A549 (cell line): ENCODE measurements at regions not wholly inside any gene's neighbourhood (a gene's known extent, or its start where the extent isn't known, plus 50 kb on each side); places are given as distances from the start of the nearest gene placed in this dataset.

ENCODE experiments used
- ATAC-seq, 2 experiments: fragments of 200-7000 bp in 1 of 2; fragments of >200 bp in 1 of 2; cut with Nextera tagmentation in 1 of 2; cut with Tn5 transposase in 1 of 2; 3 replicates each; pipeline versions ENCODE4 v1.8.0 to v1.9.1; 2018 to 2020; ENCODE audit warnings: mild to moderate bottlenecking in 1 of 2, moderate library complexity in 1 of 2
- CTCF ChIA-PET: fragments of 300-600 bp; sonication (Branson Sonifier 250); formaldehyde crosslinking; extraction: SDS; loops from one replicate; lab custom pipeline; 2021; ENCODE audit warnings: antibody characterized with exemption, inconsistent platforms; lab: Yijun Ruan, JAX
- POLR2A ChIA-PET: fragments of 350-600 bp; formaldehyde crosslinking; extraction: SDS; loops from one replicate; lab custom pipeline; 2021; ENCODE audit warnings: antibody characterized with exemption, inconsistent platforms; lab: Yijun Ruan, JAX
- DNase-seq, 2 experiments: peaks; one replicate each; pipeline versions ENCODE4 v3.0.0 to v3.0.0-alpha.2; 2011 to 2016; ENCODE audit warnings: low read depth in 1 of 2, low spot score in 1 of 2
- FAIRE-seq: peaks from 2 replicates; lab custom pipeline; 2011; peaks lifted over from hg19 to GRCh38; lab: Jason Lieb, UNC
- H3K27ac ChIP-seq, 2 experiments: fragments of >200 bp; sonication (Bioruptor Twin); formaldehyde crosslinking; 3 replicates each; pipeline ENCODE4 v1.5.1; 2016 to 2017
- H3K4me1 ChIP-seq: fragments of >200 bp; sonication (Bioruptor Twin); formaldehyde crosslinking; 3 replicates; pipeline ENCODE4 v1.6.1; 2016
- H3K4me2 ChIP-seq: fragments of >200 bp; sonication (Bioruptor Twin); formaldehyde crosslinking; 3 replicates; pipeline ENCODE4 v1.6.1; 2016
- H3K4me3 ChIP-seq: fragments of >200 bp; sonication (Bioruptor Twin); formaldehyde crosslinking; 3 replicates; pipeline ENCODE4 v1.5.1; 2016
- H3K9me3 ChIP-seq: fragments of >200 bp; sonication (Bioruptor Twin); formaldehyde crosslinking; 3 replicates; pipeline ENCODE4 v1.6.1; 2016
- BCL3 ChIP-seq: fragments of >200 bp; sonication (Bioruptor Twin); formaldehyde crosslinking; IDR thresholded peaks from 3 replicates; pipeline ENCODE4 v1.6.1; 2016
- CBX2 ChIP-seq: fragments of 200-600 bp; sonication (generic); IDR thresholded peaks from 2 replicates; pipeline ENCODE4 v1.6.1; 2016; ENCODE audit warnings: low read depth, mild to moderate bottlenecking, borderline replicate concordance
- CBX8 ChIP-seq: fragments of 200-600 bp; sonication (generic); IDR thresholded peaks from 2 replicates; pipeline ENCODE4 v1.6.1; 2016
- CTCF ChIP-seq: fragments of >200 bp; sonication (Bioruptor Twin); formaldehyde crosslinking; IDR thresholded peaks from 3 replicates; pipeline ENCODE4 v1.5.1; 2016
- EP300 ChIP-seq, 2 experiments: fragments of >200 bp; sonication (Bioruptor Twin); formaldehyde crosslinking; IDR thresholded peaks; 2 replicates in 1 of 2; 3 replicates in 1 of 2; pipeline ENCODE4 v1.6.1; 2016 to 2017
- ESRRA ChIP-seq: fragments of 150-350 bp; IDR thresholded peaks from 2 replicates; pipeline ENCODE4 v1.6.1; 2014; ENCODE audit warnings: mild to moderate bottlenecking, low read length, borderline replicate concordance
- FOSB ChIP-seq: fragments of 250-450 bp; sonication (Bioruptor Pico); IDR thresholded peaks from 2 replicates; pipeline ENCODE4 v1.5.0; 2020; ENCODE audit warnings: mild to moderate bottlenecking, moderate library complexity
- FOXS1 ChIP-seq: fragments of 250-450 bp; sonication (Bioruptor Pico); IDR thresholded peaks from 2 replicates; pipeline ENCODE4 v1.5.0; 2020; ENCODE audit warnings: mild to moderate bottlenecking, moderate library complexity
- HEYL ChIP-seq: fragments of 250-450 bp; sonication (Bioruptor Pico); IDR thresholded peaks from 2 replicates; pipeline ENCODE4 v1.8.0; 2021; ENCODE audit warnings: mild to moderate bottlenecking, moderate library complexity
- JUN ChIP-seq, 2 experiments: fragments of >200 bp; sonication (Bioruptor Twin); formaldehyde crosslinking; IDR thresholded peaks; 2 replicates in 1 of 2; 3 replicates in 1 of 2; pipeline ENCODE4 v1.6.1; 2016 to 2017
- MAZ ChIP-seq: fragments of 150-350 bp; IDR thresholded peaks from 2 replicates; pipeline ENCODE4 v1.6.1; 2014; ENCODE audit warnings: antibody characterized with exemption, low read depth, low read length, borderline replicate concordance
- NFE2L2 ChIP-seq: fragments of 150-350 bp; conservative IDR thresholded peaks from 2 replicates; pipeline ENCODE4 v1.6.1; 2014; ENCODE audit warnings: low read length
- NR3C1 ChIP-seq: fragments of >200 bp; sonication (Bioruptor Twin); formaldehyde crosslinking; IDR thresholded peaks from 3 replicates; pipeline ENCODE4 v1.6.1; 2017
- PHF8 ChIP-seq: fragments of 200-600 bp; sonication (generic); IDR thresholded peaks from 2 replicates; pipeline ENCODE4 v1.6.1; 2016; ENCODE audit warnings: low read depth, mild to moderate bottlenecking, antibody characterized with exemption, moderate library complexity, borderline replicate concordance
- POLR2A ChIP-seq: IDR thresholded peaks from 2 replicates; pipeline ENCODE4 v1.6.1; 2012; ENCODE audit warnings: mild to moderate bottlenecking, low read length
- RFX5 ChIP-seq: fragments of 450-650 bp; IDR thresholded peaks from 2 replicates; pipeline ENCODE4 v1.7.1; 2014; ENCODE audit warnings: antibody characterized with exemption, mild to moderate bottlenecking, moderate library complexity
- SMC3 ChIP-seq: fragments of >200 bp; sonication (Bioruptor Twin); formaldehyde crosslinking; IDR thresholded peaks from 3 replicates; pipeline ENCODE4 v1.6.1; 2018; ENCODE audit warnings: inconsistent platforms
- WGBS: methylation state at CpG from one replicate; pipeline ENCODE4 v1.1.6; 2017; ENCODE audit errors: missing lambda C conversion rate; 5-methylcytosine and 5-hydroxymethylcytosine counted together
- TF ChIP-seq, protein P1 (sequence below): fragments of >200 bp; sonication (Bioruptor Twin); formaldehyde crosslinking; IDR thresholded peaks from 2 replicates; pipeline ENCODE4 v1.6.1; 2016
- TF ChIP-seq, protein P2 (sequence below): IDR thresholded peaks from 2 replicates; pipeline ENCODE4 v1.6.1; 2012; ENCODE audit warnings: low read depth, borderline replicate concordance
- TF ChIP-seq, protein P3 (sequence below): fragments of 150-350 bp; IDR thresholded peaks from 2 replicates; pipeline ENCODE4 v1.6.1; 2014; ENCODE audit warnings: low read depth, mild to moderate bottlenecking, low read length

GRCh38 chr18:44564922-44565321 lies 115.8 kb upstream of the SETBP1 start:
- no peaks in the 10 kb centered on the region for H3K4me1 ChIP-seq
- no peak for ATAC-seq
- CTCF ChIA-PET, result no interaction called here
- H3K9me3 ChIP-seq, result no peaks in the 10 kb centered on the region
- POLR2A ChIA-PET, result no interaction called here
- DNase-seq, result no peak
- H3K4me2 ChIP-seq, result no peak overlapping the region
- no peak for TF ChIP-seq RFX5
- no peak for FAIRE-seq
- no peak overlapping the region for H3K4me3 ChIP-seq
- H3K27ac ChIP-seq, result no peak overlapping the region

DNA sequence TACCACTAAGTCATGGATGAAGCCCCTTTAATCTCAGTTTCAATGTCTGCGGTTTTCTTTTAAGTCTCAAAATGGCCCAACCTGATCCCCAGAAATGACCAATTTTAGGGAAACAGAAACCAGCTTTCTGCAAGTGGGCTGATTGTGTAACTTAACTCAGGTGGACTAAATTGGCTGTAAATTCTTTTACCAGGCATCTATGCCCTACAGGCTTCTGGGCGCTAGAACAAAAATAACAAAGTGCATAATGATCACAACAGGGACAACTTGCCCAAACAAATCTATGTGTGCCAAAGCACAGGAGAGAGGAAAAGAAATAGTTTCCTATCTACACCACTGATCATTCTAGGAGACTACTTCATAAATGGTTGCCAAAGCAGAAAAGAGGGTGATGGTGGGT lies 112.3 kb upstream of the SETBP1 start:
- DNase-seq, result no peak
- ChIA-PET CTCF (no interaction called here), POLR2A (no interaction called here)
- no peak for ATAC-seq
- 71% methylated on average over 2 of the region's 2 CpGs for WGBS
- H3K4me1 ChIP-seq, result no peaks in the 10 kb centered on the region
- H3K27ac ChIP-seq, result no peak overlapping the region
- H3K4me3 ChIP-seq, result no peak overlapping the region
- TF ChIP-seq JUN (IDR thresholded peaks at IDR 0.05), result no peak
- FAIRE-seq, result no peak
- H3K4me2 ChIP-seq, result no peak overlapping the region
- no peaks in the 10 kb centered on the region for H3K9me3 ChIP-seq

DNA sequence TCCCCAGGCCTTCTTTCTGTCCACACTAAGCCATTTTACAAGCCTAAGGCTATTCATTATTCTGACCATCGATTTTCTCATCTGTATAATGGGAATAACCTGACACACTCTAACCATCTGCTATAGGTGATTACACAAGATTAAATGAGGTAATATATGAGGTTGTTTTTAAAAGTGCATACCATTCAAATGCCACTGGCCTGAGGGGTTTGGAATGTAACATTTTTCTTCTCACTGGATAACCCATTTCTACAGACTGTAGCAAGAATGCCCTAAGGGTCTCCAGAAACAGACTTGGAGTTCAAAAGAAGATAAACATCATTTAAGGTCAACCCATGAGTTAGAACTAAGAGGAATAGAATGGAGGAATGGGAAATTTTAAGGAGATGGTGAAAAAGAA lies 111.7 kb upstream of the SETBP1 start:
- Histone ChIP-seq H3K9me3 (no peaks in the 10 kb centered on the region), H3K27ac (no peak overlapping the region), H3K4me1 (no peaks in the 10 kb centered on the region), H3K4me2 (no peak overlapping the region), H3K4me3 (no peak overlapping the region)
- ChIA-PET POLR2A (no interaction called here), CTCF (no interaction called here)
- WGBS, result 0% methylated on average over 1 of the region's 1 CpG
- ATAC-seq (no peak), DNase-seq (no peak), FAIRE-seq (no peak)
- no peak for TF ChIP-seq CBX2
- TF ChIP-seq, protein P1, sequence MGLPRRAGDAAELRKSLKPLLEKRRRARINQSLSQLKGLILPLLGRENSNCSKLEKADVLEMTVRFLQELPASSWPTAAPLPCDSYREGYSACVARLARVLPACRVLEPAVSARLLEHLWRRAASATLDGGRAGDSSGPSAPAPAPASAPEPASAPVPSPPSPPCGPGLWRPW, result no peak
- TF ChIP-seq, protein P2, sequence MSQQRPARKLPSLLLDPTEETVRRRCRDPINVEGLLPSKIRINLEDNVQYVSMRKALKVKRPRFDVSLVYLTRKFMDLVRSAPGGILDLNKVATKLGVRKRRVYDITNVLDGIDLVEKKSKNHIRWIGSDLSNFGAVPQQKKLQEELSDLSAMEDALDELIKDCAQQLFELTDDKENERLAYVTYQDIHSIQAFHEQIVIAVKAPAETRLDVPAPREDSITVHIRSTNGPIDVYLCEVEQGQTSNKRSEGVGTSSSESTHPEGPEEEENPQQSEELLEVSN, result no peak
- TF ChIP-seq PHF8, result no peak
- no peak for TF ChIP-seq EP300 (IDR thresholded peaks at IDR 0.05)
- TF ChIP-seq, protein P3, sequence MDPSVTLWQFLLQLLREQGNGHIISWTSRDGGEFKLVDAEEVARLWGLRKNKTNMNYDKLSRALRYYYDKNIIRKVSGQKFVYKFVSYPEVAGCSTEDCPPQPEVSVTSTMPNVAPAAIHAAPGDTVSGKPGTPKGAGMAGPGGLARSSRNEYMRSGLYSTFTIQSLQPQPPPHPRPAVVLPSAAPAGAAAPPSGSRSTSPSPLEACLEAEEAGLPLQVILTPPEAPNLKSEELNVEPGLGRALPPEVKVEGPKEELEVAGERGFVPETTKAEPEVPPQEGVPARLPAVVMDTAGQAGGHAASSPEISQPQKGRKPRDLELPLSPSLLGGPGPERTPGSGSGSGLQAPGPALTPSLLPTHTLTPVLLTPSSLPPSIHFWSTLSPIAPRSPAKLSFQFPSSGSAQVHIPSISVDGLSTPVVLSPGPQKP, result no peak
- no peak for TF ChIP-seq FOSB
- TF ChIP-seq ESRRA, result no peak
- no peak for TF ChIP-seq MAZ
- no peak for TF ChIP-seq FOXS1
- TF ChIP-seq CTCF, result no peak
- no peak for TF ChIP-seq HEYL
- TF ChIP-seq NFE2L2, result no peak
- no peak for TF ChIP-seq CBX8
- no peak for TF ChIP-seq RFX5
- TF ChIP-seq SMC3, result no peak
- TF ChIP-seq NR3C1, result no peak
- no peak for TF ChIP-seq POLR2A
- no peak for TF ChIP-seq BCL3
